HEK293 (cell line): ENCODE measurements at regions not wholly inside any gene's neighbourhood (a gene's known extent, or its start where the extent isn't known, plus 50 kb on each side); places are given as distances from the start of the nearest gene placed in this dataset.

ENCODE experiments used
- CTCF ChIA-PET: fragments of 350-600 bp; formaldehyde crosslinking; extraction: SDS; loops from one replicate; lab custom pipeline; 2021; ENCODE audit warnings: antibody characterized with exemption; lab: Yijun Ruan, JAX
- POLR2A ChIA-PET: fragments of 300-600 bp; formaldehyde crosslinking; extraction: SDS; loops from one replicate; lab custom pipeline; 2020; ENCODE audit warnings: antibody characterized with exemption, inconsistent platforms; lab: Yijun Ruan, JAX
- H3K27ac ChIP-seq: fragments of 200-500 bp; sonication (Bioruptor generic); 2 replicates; pipeline ENCODE4 v1.5.1; 2014; ENCODE audit warnings: low read depth, low read length, control low read depth, inconsistent platforms; ENCODE audit errors: extremely low read depth
- H3K36me3 ChIP-seq, 2 experiments: fragments of 200-500 bp in 1 of 2; sonication (Bioruptor generic) in 1 of 2; 1 replicate in 1 of 2; 2 replicates in 1 of 2; pipeline ENCODE4 v1.5.1; 2014 to 2017; ENCODE audit warnings: inconsistent platforms in 2 of 2, low read length in 2 of 2; ENCODE audit not compliant: control insufficient read depth in 2 of 2, insufficient read depth in 1 of 2
- H3K4me1 ChIP-seq: fragments of 200-500 bp; sonication (Bioruptor generic); 2 replicates; pipeline ENCODE4 v1.5.1; 2014; ENCODE audit warnings: mild to moderate bottlenecking, low read length, inconsistent platforms; ENCODE audit not compliant: control insufficient read depth, insufficient read depth
- H3K4me3 ChIP-seq: 2 replicates; pipeline ENCODE4 v1.5.1; 2011; ENCODE audit warnings: low read depth, mild to moderate bottlenecking, control low read depth, low read length, moderate library complexity
- H3K9me3 ChIP-seq: fragments of 200-500 bp; sonication (Bioruptor generic); 2 replicates; pipeline ENCODE4 v1.5.1; 2014; ENCODE audit warnings: low read depth, low read length, inconsistent platforms; ENCODE audit not compliant: control insufficient read depth, insufficient read depth
- GFI1B ChIP-seq: fragments of 450-650 bp; formaldehyde crosslinking; IDR thresholded peaks from 2 replicates; pipeline ENCODE4 v1.5.1; 2016; ENCODE audit warnings: missing biosample characterization, missing genetic modification characterization
- HOXA7 ChIP-seq: sonication (generic); formaldehyde crosslinking; IDR thresholded peaks from 2 replicates; pipeline ENCODE4 v1.8.1; 2022; ENCODE audit warnings: missing genetic modification reagents, borderline replicate concordance
- HOXD13 ChIP-seq: sonication (generic); formaldehyde crosslinking; IDR thresholded peaks from 2 replicates; pipeline ENCODE4 v1.8.0; 2022; ENCODE audit warnings: missing genetic modification reagents, borderline replicate concordance
- SCRT1 ChIP-seq: fragments of 450-650 bp; formaldehyde crosslinking; IDR thresholded peaks from 2 replicates; pipeline ENCODE4 v1.5.1; 2016; ENCODE audit warnings: missing biosample characterization, missing genetic modification characterization, borderline replicate concordance
- ZBTB21 ChIP-seq: fragments of 450-650 bp; formaldehyde crosslinking; IDR thresholded peaks from 2 replicates; pipeline ENCODE4 v1.5.1; 2017; ENCODE audit warnings: missing biosample characterization, missing genetic modification characterization
- ZNF112 ChIP-seq: fragments of 450-650 bp; formaldehyde crosslinking; IDR thresholded peaks from 2 replicates; pipeline ENCODE4 v1.5.0; 2017; ENCODE audit warnings: missing biosample characterization, missing genetic modification characterization
- ZNF184 ChIP-seq: fragments of 450-650 bp; IDR thresholded peaks from 2 replicates; pipeline ENCODE4 v1.5.1; 2018; ENCODE audit warnings: missing biosample characterization, mild to moderate bottlenecking, missing genetic modification characterization
- ZNF214 ChIP-seq: fragments of 450-650 bp; formaldehyde crosslinking; IDR thresholded peaks from 2 replicates; pipeline ENCODE4 v1.5.1; 2017; ENCODE audit warnings: missing biosample characterization, mild to moderate bottlenecking, missing genetic modification characterization, borderline replicate concordance
- ZNF37A ChIP-seq: fragments of 450-650 bp; IDR thresholded peaks from 2 replicates; pipeline ENCODE4 v1.5.1; 2018; ENCODE audit warnings: missing biosample characterization, missing genetic modification characterization
- ZNF416 ChIP-seq: fragments of 450-650 bp; formaldehyde crosslinking; IDR thresholded peaks from 2 replicates; pipeline ENCODE4 v1.5.1; 2016; ENCODE audit warnings: missing biosample characterization, missing genetic modification characterization
- ZNF48 ChIP-seq: fragments of 450-650 bp; formaldehyde crosslinking; IDR thresholded peaks from 2 replicates; pipeline ENCODE4 v1.5.1; 2016; ENCODE audit warnings: missing biosample characterization, missing genetic modification characterization
- ZNF621 ChIP-seq: fragments of 450-650 bp; formaldehyde crosslinking; IDR thresholded peaks from 2 replicates; pipeline ENCODE4 v1.5.1; 2017; ENCODE audit warnings: missing biosample characterization, missing genetic modification characterization
- ZNF623 ChIP-seq: fragments of 450-650 bp; formaldehyde crosslinking; IDR thresholded peaks from 2 replicates; pipeline ENCODE4 v1.5.1; 2016; ENCODE audit warnings: missing biosample characterization, missing genetic modification characterization
- ZNF777 ChIP-seq: fragments of 450-650 bp; formaldehyde crosslinking; IDR thresholded peaks from 2 replicates; pipeline ENCODE4 v1.5.1; 2017; ENCODE audit warnings: missing biosample characterization, missing genetic modification characterization, borderline replicate concordance
- TF ChIP-seq, protein P1 (sequence below): fragments of 450-650 bp; formaldehyde crosslinking; IDR thresholded peaks from 2 replicates; pipeline ENCODE4 v1.5.1; 2017; ENCODE audit warnings: missing biosample characterization, missing genetic modification characterization
- TF ChIP-seq, protein P2 (sequence below): fragments of 450-650 bp; formaldehyde crosslinking; IDR thresholded peaks from 2 replicates; pipeline ENCODE4 v1.5.0; 2017; ENCODE audit warnings: missing biosample characterization, missing genetic modification characterization, borderline replicate concordance
- TF ChIP-seq, protein P3 (sequence below): fragments of 450-650 bp; formaldehyde crosslinking; IDR thresholded peaks from 2 replicates; pipeline ENCODE4 v1.5.1; 2017; ENCODE audit warnings: missing biosample characterization, missing genetic modification characterization

DNA sequence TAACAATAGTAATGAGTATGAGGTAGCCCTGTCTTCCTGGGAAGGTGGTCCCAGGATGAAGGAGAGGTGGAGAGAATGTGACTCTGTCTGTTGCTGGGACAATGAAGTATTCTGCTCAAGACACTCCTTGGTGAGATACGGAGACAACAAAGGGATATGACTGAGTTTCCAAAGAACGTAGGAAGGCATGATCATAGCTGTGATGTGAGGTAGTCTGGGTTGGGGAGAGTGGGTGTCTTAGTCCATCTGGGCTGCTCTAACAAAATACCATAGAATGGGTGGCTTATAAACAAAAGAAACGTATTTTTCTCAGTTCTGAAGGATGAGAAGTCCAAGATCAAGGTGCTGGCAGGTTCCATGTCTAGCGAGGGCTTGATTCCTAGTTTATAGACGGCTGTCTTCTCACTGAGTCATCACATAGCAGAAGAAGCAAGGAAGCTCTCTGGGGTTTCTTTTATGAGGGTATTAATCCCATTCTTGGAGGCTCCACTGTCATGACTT lies 84.9 kb upstream of the RHOBTB1 start:
- H3K4me1 ChIP-seq = no peaks in the 10 kb centered on the region
- H3K4me3 ChIP-seq = no peak overlapping the region
- ChIA-PET POLR2A (no interaction called here), CTCF (no interaction called here)
- H3K9me3 ChIP-seq = no peaks in the 10 kb centered on the region
- no peaks in the 10 kb centered on the region for H3K36me3 ChIP-seq
- TF ChIP-seq ZNF777 (no peak), ZNF112 (tag by site-specific recombination) (no peak), ZNF623 (no peak), ZBTB21 (tag by site-specific recombination) (no peak), ZNF184 (tag by site-specific recombination) (no peak), ZNF37A (no peak), ZNF621 (tag by site-specific recombination) (no peak), ZNF416 (tag by site-specific recombination) (no peak), SCRT1 (tag by site-specific recombination) (no peak), HOXA7 (CRISPR knock-in tag) (no peak), ZNF48 (tag by site-specific recombination) (no peak), ZNF214 (no peak)
- TF ChIP-seq, protein P1, sequence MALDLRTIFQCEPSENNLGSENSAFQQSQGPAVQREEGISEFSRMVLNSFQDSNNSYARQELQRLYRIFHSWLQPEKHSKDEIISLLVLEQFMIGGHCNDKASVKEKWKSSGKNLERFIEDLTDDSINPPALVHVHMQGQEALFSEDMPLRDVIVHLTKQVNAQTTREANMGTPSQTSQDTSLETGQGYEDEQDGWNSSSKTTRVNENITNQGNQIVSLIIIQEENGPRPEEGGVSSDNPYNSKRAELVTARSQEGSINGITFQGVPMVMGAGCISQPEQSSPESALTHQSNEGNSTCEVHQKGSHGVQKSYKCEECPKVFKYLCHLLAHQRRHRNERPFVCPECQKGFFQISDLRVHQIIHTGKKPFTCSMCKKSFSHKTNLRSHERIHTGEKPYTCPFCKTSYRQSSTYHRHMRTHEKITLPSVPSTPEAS (tag by site-specific recombination) = no peak
- TF ChIP-seq, protein P2, sequence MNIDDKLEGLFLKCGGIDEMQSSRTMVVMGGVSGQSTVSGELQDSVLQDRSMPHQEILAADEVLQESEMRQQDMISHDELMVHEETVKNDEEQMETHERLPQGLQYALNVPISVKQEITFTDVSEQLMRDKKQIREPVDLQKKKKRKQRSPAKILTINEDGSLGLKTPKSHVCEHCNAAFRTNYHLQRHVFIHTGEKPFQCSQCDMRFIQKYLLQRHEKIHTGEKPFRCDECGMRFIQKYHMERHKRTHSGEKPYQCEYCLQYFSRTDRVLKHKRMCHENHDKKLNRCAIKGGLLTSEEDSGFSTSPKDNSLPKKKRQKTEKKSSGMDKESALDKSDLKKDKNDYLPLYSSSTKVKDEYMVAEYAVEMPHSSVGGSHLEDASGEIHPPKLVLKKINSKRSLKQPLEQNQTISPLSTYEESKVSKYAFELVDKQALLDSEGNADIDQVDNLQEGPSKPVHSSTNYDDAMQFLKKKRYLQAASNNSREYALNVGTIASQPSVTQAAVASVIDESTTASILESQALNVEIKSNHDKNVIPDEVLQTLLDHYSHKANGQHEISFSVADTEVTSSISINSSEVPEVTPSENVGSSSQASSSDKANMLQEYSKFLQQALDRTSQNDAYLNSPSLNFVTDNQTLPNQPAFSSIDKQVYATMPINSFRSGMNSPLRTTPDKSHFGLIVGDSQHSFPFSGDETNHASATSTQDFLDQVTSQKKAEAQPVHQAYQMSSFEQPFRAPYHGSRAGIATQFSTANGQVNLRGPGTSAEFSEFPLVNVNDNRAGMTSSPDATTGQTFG (tag by site-specific recombination) = no peak
- TF ChIP-seq, all 188 proteins: peak for 0
- H3K27ac ChIP-seq = no peak overlapping the region

DNA sequence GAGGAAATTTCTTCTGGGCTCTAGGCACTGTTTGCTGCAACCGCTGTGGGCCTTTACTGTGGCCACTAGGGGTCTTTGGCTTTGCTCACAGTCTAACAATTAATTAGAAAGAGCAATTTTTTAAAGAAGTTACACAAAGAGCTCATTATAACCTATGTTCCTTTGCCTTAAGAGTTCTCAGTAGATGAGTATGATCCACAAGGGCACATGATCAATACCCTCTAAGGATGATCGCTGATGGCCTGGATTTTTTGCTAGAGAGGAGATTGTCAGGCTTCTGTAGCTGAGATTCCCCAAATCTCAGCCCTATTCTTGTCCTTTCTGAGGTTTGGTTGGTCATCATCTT lies 80.8 kb upstream of the RHOBTB1 start:
- Histone ChIP-seq H3K9me3 (no peaks in the 10 kb centered on the region), H3K4me1 (no peaks in the 10 kb centered on the region), H3K36me3 (no peaks in the 10 kb centered on the region), H3K4me3 (no peak overlapping the region), H3K27ac (no peak overlapping the region)
- TF ChIP-seq HOXD13 (no peak), GFI1B (tag by site-specific recombination) (no peak), ZBTB21 (tag by site-specific recombination) (no peak), ZNF48 (tag by site-specific recombination) (no peak)
- TF ChIP-seq, protein P3, sequence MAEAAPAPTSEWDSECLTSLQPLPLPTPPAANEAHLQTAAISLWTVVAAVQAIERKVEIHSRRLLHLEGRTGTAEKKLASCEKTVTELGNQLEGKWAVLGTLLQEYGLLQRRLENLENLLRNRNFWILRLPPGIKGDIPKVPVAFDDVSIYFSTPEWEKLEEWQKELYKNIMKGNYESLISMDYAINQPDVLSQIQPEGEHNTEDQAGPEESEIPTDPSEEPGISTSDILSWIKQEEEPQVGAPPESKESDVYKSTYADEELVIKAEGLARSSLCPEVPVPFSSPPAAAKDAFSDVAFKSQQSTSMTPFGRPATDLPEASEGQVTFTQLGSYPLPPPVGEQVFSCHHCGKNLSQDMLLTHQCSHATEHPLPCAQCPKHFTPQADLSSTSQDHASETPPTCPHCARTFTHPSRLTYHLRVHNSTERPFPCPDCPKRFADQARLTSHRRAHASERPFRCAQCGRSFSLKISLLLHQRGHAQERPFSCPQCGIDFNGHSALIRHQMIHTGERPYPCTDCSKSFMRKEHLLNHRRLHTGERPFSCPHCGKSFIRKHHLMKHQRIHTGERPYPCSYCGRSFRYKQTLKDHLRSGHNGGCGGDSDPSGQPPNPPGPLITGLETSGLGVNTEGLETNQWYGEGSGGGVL (tag by site-specific recombination) = no peak
- CTCF ChIA-PET = interaction anchor here (0.6 to 2.5 kb wide), 24 partner anchors 9 to 911 kb away, joined by 3 to 12 read pairs (median 3); no protein-coding TSS in a partner anchor
- POLR2A ChIA-PET = no interaction called here
